Amygdala (tissue), 56 donors: ENCODE measurements at regions not wholly inside any gene's neighbourhood (a gene's known extent, or its start where the extent isn't known, plus 50 kb on each side); places are given as distances from the start of the nearest gene placed in this dataset.
"Not testable (repeated sequence)": the region's sequence is repeated elsewhere in the genome, so short reads cannot be mapped to it uniquely, and the experiment has no call there.

Experiments
- DNase-seq, 56 donors: peaks; one replicate each; lab custom pipeline; 2025; lab: John Stamatoyannopoulos, UW

- DNase-seq, result no peak
These were observed 70.0 kb upstream of the HGF start for GRCh38 chr7:81839708-81840369.

DNA sequence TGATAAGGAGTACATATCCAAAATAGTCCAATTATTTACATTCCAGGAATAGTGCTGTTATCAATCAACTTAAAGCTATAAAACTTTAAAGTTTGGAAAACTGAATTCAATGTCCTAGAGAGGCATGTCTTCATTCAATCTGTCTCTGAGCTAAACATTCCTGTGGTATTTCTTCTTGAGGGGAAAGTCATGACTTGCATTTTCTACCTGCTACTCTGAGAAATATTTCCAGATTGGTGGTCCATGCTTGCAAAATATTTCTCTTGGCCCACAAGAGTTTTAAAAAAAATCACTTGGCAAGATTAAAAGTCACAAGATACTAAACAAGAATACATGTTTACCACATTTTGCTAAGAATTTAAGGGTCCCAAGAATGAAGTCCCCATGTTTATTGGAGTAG, 63.6 kb upstream of the HGF start:
- no peak for DNase-seq

DNA sequence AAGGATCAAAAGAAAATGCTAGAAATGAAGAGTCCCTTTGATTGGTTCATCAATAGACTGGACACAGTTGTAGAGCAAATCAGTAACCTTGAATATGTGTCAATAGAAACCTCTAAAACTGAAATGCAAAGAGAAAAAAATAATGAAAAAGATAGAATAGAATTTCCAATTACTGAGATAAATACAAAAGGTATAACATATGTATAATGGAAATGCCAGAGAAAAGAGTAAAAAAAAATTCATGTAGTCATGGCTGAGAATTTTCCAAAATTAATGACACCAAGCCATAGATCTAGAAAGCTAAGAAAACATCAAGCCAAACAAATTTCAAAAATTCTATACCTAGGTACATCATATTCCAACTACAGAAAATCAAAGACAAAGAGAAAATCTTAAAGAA, 62.0 kb upstream of the HGF start:
- DNase-seq, result no peak

GRCh38 chr7:81829511-81829910, 59.7 kb upstream of the HGF start:
- DNase-seq, result not testable (repeated sequence)

GRCh38 chr7:81822811-81823210, 53.0 kb upstream of the HGF start:
- DNase-seq, result no peak

DNA sequence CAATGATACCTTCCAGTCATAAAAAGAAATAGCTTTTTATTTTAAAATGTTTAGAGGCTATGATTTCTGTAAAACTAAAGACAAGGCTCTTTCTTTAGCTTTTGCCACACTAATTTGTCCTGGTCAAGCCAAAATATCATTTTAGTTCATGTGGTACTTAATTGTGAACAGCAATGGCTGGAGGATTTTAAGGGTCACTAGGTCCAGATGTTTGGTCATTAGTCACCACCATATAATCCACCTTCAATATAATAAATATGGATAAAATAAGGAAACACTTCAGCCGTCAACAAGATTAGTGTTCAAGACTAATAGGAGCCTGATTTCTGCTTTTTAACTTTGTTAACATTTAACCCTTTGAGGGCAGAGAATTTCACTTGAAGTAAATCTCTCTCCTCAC, 50.0 kb upstream of the HGF start:
- DNase-seq, result no peak
